ENCODE measurements at regions not wholly inside any gene's neighbourhood (a gene's known extent, or its start where the extent isn't known, plus 50 kb on each side); places are given as distances from the start of the nearest gene placed in this dataset.
"Not testable (repeated sequence)": the region's sequence is repeated elsewhere in the genome, so short reads cannot be mapped to it uniquely, and the experiment has no call there.

DNA sequence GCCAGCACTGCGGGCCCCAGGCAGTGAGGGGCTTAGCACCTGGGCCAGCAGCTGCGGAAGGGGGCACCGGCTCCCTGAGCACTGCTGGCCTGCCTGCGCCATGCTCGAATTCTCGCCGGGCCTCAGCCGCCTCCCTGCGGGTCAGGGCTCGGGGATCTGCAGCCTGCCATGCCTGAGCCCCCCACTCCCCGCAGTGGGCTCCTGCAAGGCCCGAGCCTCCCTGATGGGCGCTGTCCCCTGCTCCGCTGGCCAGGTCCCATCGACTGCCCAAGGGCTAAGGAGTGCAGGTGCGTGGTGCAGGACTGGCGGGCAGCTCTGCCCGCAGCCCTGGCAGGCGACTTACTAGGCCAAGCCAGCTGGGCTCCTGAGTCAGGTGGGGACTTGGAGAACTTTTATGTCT, 133.3 kb upstream of the LMNTD1 start:
- DNase-seq, result no peak

GRCh38 chr12:25687226-25687625, 134.1 kb upstream of the LMNTD1 start:
- no peak for DNase-seq

GRCh38 chr12:25688851-25689250, 135.8 kb upstream of the LMNTD1 start:
- DNase-seq, result not testable (repeated sequence)

GRCh38 chr12:25689996-25690501, 137.0 kb upstream of the LMNTD1 start:
- DNase-seq, result no peak

- DNase-seq, result no peak
Measured at GRCh38 chr12:25690996-25691864, 138.1 kb upstream of the LMNTD1 start.

DNA sequence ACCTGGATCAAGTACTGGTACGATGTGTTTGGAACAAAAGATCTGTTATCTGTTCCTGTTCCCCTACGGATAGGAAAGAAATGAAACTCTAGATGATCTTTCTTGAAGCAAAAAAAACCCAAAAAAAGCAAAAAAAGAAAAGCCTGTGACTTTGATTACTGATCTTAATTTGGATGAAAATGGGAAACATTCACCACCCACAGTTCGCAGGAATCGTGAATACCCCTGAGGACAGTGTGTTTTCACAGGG, 138.7 kb upstream of the LMNTD1 start:
- DNase-seq, result no peak

DNA sequence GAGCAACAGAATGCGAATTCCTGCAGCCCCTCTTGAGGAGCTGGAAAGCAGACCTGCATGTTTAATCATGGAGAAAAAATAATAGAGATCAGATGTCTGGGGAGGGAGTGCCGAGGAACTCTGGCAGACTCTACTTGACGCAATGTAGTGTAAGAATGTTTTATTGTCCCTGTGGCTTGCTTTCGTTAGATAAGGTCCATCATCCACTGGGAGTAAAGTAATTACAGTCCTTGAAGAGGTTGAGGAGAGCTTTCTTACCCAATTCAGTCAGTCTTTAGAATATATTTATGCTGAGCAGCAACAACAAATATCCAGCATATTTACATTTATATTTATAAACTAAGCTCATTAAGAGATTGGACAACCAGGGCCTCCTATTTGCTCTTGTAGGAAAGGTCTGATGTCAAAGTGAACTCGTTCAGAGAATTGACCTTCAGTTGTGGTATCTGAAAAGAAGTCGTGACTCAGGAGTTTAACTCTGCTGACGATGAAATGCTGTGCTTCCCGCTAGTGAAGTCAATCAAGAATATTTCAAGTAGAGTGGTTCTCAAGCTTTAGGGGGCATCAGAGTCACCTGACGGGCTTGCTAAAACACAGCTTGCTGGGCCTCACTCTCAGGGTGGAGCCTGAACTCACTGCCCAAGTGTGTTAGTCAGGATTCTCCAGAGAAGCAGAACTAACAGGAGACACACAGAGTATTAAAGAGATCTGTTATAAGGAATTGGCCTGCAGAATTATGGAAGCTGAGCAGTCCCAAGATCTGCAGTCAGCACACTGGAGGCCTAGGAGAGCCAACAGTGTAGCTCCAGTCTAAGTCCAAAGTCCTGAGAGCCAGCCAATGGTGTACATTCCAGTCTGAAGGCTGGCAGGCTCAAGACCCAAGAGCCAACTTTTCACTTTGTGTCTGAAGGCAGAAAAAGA, 139.3 kb upstream of the LMNTD1 start:
- no peak for DNase-seq

DNA sequence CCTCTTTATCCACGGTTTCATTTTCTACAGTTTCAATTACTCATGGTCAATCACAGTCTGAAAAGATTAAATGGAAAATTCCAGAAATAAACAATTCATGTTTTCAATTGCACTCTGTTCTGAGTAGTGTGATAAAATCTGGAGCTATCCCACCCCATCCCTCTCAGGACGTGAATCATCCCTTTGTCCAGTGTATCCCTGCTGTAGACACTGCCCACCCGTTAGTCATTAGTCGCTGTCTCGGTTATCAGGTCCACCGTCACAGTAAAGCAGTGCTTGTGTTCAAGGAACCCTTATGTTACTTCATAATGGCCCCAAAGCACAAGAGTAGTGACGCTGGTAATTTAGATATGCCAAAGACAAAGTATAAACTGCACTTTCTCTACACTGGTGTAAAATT, 141.0 kb upstream of the LMNTD1 start:
- DNase-seq, result no peak

DNA sequence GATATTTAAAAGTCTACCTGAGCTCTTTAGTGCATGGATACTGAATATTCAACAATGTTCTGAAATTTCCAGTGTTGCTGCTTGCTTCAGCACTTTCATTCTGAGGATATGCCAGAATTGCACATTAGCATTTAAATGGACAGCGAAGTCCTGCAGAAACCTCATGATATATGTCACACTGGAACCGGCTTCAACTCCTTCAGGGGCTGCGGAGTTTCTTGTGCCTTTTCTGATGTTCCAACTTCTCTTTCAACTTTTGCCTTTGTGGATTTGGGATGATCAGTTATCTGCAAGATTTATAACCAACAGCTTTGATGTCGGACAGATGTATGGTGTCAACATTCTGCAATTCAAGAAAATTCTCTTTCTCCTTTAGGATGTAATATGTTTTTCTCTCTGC, 142.5 kb upstream of the LMNTD1 start:
- DNase-seq, result no peak

- DNase-seq, result no peak
Measured at GRCh38 chr12:25698772-25699171, 145.7 kb upstream of the LMNTD1 start.

DNA sequence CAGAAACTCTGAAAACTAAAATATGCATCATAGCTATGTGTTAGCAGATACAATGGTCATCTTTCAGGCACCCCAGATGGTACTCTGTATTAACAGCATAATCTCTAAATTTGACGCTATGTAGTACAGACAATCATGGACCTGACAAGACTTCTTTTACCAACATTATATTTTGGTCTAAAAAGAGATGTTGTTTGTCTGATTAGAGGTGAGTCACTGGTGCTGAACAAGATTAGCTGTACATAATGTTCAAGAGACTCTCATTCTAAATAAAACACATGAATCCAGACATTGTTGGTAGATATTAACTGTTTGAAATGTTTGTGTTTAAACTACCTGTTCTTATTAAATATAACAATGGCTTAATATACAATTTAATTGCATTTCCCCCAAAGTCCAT, 146.4 kb upstream of the LMNTD1 start:
- DNase-seq, result no peak

- DNase-seq, result no peak
Measured at GRCh38 chr12:25701290-25701689, 148.2 kb upstream of the LMNTD1 start.

GRCh38 chr12:25702553-25702952, 149.5 kb upstream of the LMNTD1 start:
- no peak for DNase-seq

DNA sequence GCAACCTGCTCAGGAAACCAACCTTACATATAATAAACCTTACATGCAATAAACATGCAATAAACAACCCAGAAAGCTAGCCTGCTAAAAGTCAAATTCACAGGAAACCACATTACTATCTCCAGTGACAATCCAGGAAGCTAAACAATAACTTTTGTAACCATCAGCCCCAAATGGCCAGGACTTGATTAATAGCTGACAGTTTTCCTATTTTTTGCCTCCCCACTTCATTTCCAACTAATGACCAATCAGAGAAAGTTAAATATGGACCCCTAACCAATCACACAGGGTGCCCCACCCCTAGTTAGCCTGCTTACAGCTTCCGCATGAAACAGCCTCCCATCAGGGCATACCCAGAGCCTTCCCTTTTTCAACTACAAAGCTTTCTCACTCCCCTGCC, 152.2 kb upstream of the LMNTD1 start:
- no peak for DNase-seq

GRCh38 chr12:25706646-25707045, 153.6 kb upstream of the LMNTD1 start:
- DNase-seq, result not testable (repeated sequence)

DNA sequence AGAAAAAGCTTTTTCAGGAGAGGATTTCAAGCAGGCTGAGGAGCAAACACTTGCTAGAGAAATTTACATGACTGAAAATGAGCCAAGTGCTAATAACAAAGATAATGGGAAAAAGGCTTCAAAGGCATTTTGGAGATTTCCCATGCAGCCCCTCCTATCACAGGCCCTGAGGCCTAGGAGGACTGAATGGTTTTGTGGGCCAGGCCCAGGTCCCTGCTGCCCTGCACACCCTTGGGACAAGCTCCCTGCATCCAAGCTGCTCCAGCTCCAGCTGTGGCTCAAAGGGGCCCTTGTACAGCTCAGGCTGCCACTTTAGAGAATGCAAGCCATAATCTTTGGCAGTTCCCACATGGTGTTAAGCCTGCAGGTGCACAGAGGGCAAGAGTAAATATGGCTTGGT, 154.0 kb upstream of the LMNTD1 start:
- DNase-seq, result no peak

DNA sequence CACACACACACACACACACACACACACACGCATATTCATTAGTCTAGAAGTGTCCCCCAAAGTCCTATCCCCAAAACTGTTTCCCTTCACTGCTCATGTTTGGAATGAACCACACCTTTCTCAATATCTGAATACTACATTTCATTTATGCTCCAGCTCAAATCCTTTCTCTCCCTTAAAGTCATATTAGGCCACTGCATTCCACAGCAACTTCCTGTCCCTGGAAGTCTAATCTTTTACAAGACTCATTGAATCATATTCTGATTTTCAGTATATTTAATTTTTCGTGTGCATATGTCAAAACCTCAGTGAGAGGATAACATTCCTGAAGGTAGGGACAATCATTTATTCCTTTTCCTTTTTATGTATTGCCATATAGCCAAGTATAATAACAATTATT, 155.6 kb upstream of the LMNTD1 start:
- no peak for DNase-seq

- DNase-seq, result no peak
Measured at GRCh38 chr12:25710128-25710527, 157.0 kb upstream of the LMNTD1 start.

DNA sequence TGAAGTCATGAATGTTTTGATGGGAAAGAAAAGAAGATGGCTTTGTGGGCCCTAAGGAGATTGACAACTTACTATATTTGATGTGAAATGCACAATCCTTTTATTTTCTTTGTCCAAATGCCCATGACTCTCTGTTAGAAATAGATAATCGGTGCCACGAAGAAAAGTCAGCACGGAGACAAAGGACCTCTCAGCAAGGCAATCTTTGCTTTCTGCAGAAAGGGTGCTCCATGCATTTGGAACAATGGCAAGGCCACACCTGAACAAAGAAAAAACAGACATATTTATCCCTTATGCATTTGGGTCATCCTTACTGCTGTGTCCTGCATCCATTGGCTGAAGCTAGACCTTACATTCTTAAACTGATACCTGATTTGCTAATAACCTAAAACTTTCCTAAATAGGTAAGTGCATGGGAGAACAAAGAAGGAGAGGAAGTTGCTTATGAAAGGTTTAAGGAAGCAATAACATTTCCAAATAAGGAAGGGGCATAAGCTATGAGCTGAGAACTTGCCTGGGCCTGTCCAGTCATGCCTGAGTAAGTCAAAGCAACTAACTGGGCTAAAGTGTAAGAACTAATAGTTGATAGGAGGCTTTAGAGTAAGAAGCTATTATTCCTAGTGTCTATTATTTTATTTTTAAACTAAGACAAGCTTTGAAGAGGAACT, 158.0 kb upstream of the LMNTD1 start:
- not testable (repeated sequence) for DNase-seq

- DNase-seq, result peak; percentile 2
Measured at GRCh38 chr12:25712169-25712568, 159.1 kb upstream of the LMNTD1 start.

- DNase-seq, result no peak
Measured at GRCh38 chr12:25713264-25713663, 160.2 kb upstream of the LMNTD1 start.

DNA sequence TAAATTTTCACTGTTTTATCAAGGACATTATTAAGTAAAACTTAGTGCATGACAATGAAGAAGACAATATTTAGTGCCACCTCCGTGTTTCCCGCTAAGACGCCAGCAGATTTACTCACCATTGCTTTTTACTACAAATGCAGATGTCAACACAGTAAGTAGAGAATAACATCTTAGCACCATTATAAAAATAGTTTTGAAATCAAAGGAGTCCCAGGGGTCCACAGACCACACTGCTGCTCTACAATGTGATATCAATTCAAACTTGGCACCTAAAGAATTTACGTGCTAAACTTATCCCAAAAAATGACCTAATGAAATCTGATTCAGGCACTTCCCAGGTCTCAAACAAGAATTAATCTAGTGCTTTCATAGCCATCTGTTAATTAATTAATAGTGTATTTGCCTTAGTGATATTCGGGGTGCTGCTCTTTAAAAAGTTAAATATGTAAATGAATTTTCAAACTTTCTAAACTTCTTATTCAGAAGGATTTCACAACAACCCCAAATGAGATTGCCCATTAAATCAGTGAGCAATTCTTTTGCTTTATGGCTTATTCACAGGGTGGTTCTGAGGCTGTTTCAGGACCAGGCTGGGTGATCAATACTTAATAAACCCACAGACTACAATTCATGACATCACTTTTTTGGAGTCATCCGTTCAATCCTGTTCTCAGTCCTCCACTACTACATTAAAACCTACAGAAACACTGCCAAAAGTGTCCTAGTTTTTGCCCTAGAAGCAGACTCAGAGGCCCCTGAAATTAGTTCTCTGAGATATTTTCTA, 161.3 kb upstream of the LMNTD1 start:
- no peak for DNase-seq

- no peak for DNase-seq
Measured at GRCh38 chr12:25715102-25715501, 162.0 kb upstream of the LMNTD1 start.
